Kidney epithelial cell (primary cell): ENCODE measurements at regions not wholly inside any gene's neighbourhood (a gene's known extent, or its start where the extent isn't known, plus 50 kb on each side); places are given as distances from the start of the nearest gene placed in this dataset.
"Not testable (repeated sequence)": the region's sequence is repeated elsewhere in the genome, so short reads cannot be mapped to it uniquely, and the experiment has no call there.

Experiments
- DNase-seq: peaks from one replicate; pipeline ENCODE4 v3.0.0-alpha.2; 2010; ENCODE audit warnings: low read depth
- H3K27me3 ChIP-seq: 2 replicates; pipeline ENCODE4 v1.6.0; 2011; ENCODE audit warnings: low read length; ENCODE audit not compliant: control insufficient read depth, insufficient read depth
- H3K36me3 ChIP-seq: 2 replicates; pipeline ENCODE4 v1.5.1; 2011; ENCODE audit warnings: low read length; ENCODE audit not compliant: control insufficient read depth, insufficient read depth
- H3K4me3 ChIP-seq: 2 replicates; pipeline ENCODE4 v1.5.1; 2011; ENCODE audit warnings: low read depth, mild to moderate bottlenecking, control low read depth, low read length
- TF ChIP-seq, protein P1 (sequence below): IDR thresholded peaks from 2 replicates; pipeline ENCODE4 v1.5.1; 2011; ENCODE audit warnings: mild to moderate bottlenecking, moderate library complexity, low read length, control low read depth, inconsistent platforms; ENCODE audit not compliant: insufficient read depth, poor library complexity, severe bottlenecking

GRCh38 chr17:53217311-53217710 is 605.4 kb upstream of the KIF2B start:
- DNase-seq = no peak
- Histone ChIP-seq H3K36me3 (no peaks in the 10 kb centered on the region), H3K27me3 (no peaks in the 10 kb centered on the region), H3K4me3 (no peak overlapping the region)
- TF ChIP-seq, protein P1, sequence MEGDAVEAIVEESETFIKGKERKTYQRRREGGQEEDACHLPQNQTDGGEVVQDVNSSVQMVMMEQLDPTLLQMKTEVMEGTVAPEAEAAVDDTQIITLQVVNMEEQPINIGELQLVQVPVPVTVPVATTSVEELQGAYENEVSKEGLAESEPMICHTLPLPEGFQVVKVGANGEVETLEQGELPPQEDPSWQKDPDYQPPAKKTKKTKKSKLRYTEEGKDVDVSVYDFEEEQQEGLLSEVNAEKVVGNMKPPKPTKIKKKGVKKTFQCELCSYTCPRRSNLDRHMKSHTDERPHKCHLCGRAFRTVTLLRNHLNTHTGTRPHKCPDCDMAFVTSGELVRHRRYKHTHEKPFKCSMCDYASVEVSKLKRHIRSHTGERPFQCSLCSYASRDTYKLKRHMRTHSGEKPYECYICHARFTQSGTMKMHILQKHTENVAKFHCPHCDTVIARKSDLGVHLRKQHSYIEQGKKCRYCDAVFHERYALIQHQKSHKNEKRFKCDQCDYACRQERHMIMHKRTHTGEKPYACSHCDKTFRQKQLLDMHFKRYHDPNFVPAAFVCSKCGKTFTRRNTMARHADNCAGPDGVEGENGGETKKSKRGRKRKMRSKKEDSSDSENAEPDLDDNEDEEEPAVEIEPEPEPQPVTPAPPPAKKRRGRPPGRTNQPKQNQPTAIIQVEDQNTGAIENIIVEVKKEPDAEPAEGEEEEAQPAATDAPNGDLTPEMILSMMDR = no peak

- not testable (repeated sequence) for DNase-seq, H3K27me3 ChIP-seq, H3K4me3 ChIP-seq, H3K36me3 ChIP-seq
These were observed 613.8 kb upstream of the KIF2B start for GRCh38 chr17:53208935-53209334.

DNA sequence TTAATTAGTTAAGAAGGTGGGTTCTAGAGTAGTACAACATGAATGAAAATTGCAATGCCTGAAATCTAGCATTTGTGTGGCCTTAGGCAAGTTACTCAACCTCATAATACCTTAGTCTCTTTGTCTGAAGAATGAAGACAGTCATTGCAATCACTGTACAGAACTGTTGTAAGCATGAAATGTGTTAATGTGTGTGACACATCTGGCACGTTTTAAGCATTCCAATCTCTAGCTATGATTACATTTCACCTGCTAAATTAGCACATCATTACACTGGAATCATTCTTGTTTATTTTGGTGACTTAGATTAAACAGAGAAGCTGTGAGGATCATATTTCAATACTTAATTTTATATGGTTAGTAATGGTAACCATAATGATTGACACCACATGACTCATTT is 629.7 kb upstream of the KIF2B start:
- H3K4me3 ChIP-seq = no peak overlapping the region
- H3K36me3 ChIP-seq = no peaks in the 10 kb centered on the region
- TF ChIP-seq, protein P1 = no peak
- no peak for DNase-seq
- no peaks in the 10 kb centered on the region for H3K27me3 ChIP-seq

DNA sequence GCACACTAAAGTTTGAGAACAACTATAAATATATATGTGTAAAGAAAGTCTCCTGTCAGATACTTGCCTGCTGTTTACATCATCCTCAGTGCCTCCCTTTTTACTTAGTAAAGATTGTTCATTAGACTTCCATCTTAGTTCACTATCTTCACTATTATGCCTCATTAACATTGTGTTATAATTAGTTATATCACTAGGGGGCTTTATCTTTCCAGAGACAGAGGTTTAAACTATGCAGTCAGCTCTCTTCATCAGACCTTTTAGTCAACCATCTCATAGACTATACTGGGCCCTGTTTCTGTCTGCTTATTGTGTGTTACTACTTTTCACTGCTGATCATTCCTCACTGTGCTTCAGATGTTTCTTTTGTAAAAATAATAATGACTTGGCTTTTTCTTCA is 630.8 kb upstream of the KIF2B start:
- TF ChIP-seq, protein P1 = peak; percentile 5
- no peak for DNase-seq
- H3K36me3 ChIP-seq = no peaks in the 10 kb centered on the region
- H3K27me3 ChIP-seq = no peaks in the 10 kb centered on the region
- no peak overlapping the region for H3K4me3 ChIP-seq

GRCh38 chr17:53186001-53186400 is 636.7 kb upstream of the KIF2B start:
- Histone ChIP-seq H3K4me3 (no peak overlapping the region), H3K27me3 (no peaks in the 10 kb centered on the region), H3K36me3 (no peaks in the 10 kb centered on the region)
- TF ChIP-seq, protein P1 = no peak
- no peak for DNase-seq

DNA sequence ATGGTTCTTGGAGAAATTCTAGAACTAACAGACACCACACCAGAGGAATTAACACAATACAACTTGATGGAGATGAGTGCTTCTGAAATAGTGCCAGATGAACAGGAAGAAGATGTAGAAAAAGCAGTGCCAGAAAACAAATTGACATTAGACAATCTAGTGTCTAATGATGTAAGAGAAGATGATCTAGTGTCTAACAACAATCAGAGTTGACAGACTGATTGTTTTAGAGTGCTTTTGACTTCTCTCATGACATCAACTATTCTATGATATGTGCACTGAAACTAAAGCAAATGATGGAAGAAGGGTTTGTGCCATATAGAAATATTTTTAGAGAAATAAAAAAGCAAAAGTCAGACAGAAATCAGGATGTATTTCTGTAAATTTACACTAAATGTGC is 646.1 kb upstream of the KIF2B start:
- no peaks in the 10 kb centered on the region for H3K36me3 ChIP-seq
- TF ChIP-seq, protein P1 = no peak
- DNase-seq = no peak
- no peak overlapping the region for H3K4me3 ChIP-seq
- no peaks in the 10 kb centered on the region for H3K27me3 ChIP-seq
